CD4-positive, alpha-beta T cell treated with Interleukin-4 for 4 hours (primary cell): ENCODE measurements at regions not wholly inside any gene's neighbourhood (a gene's known extent, or its start where the extent isn't known, plus 50 kb on each side); places are given as distances from the start of the nearest gene placed in this dataset.
"Not testable (repeated sequence)": the region's sequence is repeated elsewhere in the genome, so short reads cannot be mapped to it uniquely, and the experiment has no call there.

Source experiments
- DNase-seq: peaks from one replicate; pipeline ENCODE4 v3.0.0-alpha.2; 2020

DNA sequence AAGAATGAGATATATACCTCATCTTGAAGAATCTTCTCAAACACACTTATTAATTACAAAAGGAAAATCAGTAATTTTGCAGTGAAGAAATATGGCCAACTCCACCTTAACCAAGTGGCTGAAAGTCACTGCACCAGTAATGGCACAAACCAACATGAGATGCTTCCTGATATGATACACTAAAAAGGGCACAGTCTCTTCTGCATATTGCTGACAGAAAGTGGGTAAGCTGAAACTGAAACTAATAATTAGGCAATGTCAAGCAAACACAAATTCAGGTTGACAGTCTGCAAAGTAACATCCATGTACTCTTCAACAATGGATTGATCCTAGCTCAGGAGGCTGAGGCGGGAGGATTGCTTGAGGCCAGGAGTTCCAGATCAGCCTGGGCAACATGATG lies 56.1 kb downstream of the ZNF22 start:
- DNase-seq = not testable (repeated sequence)

- DNase-seq = no peak
These were observed 57.9 kb downstream of the ZNF22 start for GRCh38 chr10:45058580-45058979.

- no peak for DNase-seq
These were observed 58.4 kb downstream of the ZNF22 start for GRCh38 chr10:45058992-45059561.

DNA sequence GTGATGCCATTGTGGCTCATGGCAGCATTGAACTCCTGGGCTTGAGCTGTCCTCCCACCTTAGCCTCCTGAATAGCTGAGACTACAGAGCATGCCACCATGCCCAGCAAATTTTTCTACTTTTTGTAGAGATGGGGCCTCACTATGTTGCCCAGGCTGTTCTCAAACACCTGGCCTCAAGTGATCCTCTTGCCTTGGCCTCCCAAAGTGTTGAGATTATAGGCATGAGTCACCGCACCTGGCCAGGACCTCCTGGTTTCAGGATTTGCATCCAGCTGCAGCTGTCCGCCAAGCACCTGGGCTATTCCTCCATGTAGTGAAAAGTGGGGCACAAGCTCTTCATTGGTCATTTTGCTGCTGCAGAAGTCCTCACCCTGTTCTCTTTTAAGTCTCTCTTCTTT lies 58.9 kb downstream of the ZNF22 start:
- no peak for DNase-seq

DNA sequence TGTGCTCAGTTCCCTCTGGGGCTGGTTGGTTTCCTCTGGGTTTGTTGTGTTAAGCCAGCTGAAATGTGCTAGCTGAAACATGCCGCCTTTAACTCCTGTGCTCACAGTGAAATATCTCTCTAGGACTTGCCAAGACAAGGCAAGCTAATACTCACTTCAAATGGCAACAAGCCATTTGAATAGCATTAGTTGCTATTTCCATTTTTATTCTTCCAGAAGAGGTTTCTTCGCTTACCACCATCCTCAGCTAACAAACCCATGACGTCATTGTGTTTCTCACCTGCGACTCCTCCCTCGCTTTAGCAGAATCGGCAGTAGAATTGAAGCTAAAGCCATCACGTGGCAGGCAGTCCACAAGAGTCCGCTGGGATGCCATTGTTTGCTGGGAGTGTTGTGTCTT lies 61.3 kb downstream of the ZNF22 start:
- DNase-seq = no peak

DNA sequence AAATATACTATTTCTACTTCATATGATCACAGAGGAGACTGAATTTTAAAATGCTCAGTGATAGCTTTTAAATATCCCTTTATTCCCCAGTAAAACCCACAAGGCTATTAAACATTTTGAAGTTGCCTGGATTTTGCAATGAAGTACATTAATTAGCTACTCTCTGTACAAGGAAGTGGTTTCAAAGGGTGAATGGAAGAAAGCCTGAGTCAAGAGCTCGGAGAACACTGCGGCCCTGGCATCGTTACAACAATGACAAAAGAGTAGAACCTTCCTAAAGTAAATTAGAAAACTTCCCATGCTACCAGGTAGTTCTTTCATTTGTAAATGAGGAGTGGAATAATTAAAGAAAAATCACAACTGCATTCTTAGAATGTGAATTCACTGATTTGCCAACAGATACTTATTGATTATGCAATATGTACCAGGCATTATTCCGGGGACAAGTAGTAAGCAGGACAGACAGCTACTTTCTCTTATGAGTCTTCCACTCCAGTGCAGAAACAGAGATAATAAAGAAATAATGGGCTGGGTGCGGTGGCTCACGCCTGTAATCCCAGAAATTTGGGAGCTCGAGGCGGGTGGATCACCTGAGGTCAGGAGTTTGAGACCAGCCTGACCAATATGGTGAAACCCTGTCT lies 63.0 kb downstream of the ZNF22 start:
- DNase-seq = no peak

DNA sequence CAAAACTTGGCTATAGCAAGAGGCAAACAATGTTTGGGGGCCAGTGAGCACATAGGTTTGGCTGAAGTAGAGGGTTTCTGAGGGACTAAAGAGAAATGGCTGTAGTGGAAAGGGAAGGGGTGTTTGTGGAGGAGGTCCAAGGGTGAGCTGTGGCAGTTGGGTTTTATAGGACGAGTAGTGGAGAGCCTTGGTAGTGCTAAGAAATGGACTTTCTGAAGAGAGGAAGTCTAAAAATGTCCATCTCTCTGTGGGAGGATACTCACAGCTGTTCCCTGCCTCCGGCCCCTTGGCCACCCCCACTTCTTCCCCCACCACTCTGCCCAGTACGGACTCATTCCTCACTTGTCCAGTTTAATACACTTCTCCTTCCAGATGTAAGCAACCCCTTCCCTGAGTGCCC lies 64.3 kb downstream of the ZNF22 start:
- no peak for DNase-seq

- no peak for DNase-seq
These were observed 70.5 kb downstream of the ZNF22 start for GRCh38 chr10:45071043-45071813.

DNA sequence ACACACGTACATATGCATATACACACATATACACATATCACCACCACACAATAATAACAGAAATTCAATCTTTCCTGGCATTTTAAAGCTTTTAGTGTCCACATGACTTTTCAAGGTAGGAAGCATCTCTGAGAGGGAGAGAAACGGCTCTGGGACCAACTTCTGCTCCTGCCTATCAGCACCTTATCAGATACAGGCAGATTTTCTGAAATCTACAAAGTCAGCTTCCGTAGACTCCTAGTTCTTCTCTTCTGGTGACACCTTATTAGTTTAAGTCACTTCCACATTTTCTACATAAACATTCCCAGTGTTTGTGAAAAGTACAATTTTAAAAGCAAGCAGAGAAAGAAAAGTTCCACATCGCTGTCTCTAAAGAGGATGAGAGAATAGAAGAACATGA lies 74.5 kb downstream of the ZNF22 start:
- DNase-seq = no peak

- DNase-seq = no peak
These were observed 75.2 kb downstream of the ZNF22 start for GRCh38 chr10:45075826-45076380.

GRCh38 chr10:45076891-45077290 lies 76.2 kb downstream of the ZNF22 start:
- DNase-seq = no peak

DNA sequence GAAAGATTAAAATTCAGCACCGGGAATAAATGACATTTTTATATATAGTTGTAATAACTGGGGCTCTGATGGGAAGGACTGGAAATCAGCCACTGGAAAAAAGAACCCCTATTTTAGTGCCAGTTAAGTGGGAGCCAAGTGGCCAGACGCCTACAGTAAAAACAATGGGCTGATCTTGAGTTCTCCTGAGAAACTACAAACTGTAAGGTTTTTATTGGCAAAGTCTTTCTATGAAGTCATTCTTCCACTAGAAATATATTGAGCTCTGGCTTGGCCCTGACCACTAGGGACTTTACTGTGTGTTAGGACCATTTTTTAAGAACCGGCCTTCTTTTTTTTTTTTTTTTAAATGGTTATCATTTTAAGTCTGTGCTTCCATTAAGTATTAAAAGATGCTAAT lies 79.6 kb downstream of the ZNF22 start:
- no peak for DNase-seq

GRCh38 chr10:45082176-45082575 lies 81.5 kb downstream of the ZNF22 start:
- no peak for DNase-seq

DNA sequence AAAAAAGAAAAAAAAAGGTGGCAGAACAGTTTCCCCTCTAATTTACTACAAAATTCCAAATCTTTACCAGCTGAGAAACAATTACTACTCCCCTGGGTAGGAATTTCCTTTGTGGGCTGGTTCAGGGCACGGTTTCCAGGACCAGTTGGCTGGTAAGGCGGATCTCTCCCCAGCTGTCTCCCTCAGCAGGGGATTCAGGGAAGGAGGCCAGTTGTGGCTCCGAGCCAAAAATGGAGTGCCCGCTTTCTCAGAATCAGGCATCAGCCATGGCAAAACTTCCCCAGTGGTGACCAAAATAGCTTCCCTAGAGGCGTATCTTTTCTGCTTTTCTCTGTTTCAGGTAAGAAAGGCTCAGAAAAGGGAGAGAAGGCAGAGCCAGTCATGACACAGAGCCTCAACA lies 91.2 kb downstream of the ZNF22 start:
- DNase-seq = no peak

DNA sequence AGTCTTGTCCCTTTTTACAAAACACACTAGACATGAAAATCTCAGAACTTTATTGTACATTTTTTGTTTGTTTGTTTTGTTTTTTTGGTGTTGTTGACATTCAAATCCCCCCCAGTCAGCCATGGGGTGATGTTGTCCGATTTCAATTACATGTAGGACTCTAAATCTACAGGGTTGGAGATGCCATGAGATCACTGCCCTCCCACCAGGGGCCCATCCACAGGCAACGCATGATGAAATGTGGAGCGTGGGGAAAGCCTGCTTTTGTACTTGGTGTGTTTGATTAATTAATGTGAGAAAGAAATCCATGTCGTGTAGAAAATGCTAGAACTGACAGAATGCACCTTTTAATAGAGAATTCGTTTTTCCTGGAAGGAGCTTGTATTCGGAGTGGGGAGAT lies 93.2 kb downstream of the ZNF22 start:
- DNase-seq = no peak

- DNase-seq = no peak
These were observed 94.6 kb downstream of the ZNF22 start for GRCh38 chr10:45095286-45095685.

DNA sequence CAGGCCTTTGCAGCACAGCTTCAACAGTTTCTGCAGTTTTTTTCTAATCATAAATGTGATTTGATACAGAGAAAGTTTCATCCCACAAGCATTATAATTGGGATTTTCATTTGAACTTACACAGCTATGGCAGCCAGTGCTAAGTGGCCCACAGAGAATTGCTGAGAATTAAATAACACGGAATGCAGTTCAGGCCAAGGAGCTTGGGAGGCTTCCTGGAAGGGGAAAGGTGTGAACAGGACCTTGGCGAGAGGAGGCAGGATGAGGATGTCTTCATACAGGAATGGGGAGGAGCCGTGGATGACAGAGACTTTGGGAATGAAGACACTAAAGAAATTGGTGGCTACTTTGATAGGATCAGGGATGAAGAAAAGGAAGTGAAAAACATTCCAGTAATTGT lies 95.3 kb downstream of the ZNF22 start:
- no peak for DNase-seq

DNA sequence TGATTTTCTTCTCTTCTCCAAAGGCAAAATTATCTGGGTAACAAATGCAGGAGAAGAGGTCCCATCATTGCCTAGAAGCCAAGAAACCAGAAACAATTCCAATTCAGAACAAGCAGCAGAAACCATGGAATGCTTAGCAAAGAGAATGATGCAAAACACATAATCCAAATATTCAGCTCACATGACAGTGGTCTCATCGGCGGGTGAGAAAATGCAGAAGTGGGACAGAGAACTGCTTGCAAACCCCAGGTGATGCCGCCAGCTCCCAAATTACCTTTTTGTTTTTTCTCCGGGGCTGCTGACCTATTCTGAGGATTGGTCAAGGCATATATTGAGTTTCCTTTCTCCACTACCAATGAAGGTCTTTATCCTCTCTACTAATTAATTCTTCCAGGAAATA lies 99.7 kb downstream of the ZNF22 start:
- no peak for DNase-seq

DNA sequence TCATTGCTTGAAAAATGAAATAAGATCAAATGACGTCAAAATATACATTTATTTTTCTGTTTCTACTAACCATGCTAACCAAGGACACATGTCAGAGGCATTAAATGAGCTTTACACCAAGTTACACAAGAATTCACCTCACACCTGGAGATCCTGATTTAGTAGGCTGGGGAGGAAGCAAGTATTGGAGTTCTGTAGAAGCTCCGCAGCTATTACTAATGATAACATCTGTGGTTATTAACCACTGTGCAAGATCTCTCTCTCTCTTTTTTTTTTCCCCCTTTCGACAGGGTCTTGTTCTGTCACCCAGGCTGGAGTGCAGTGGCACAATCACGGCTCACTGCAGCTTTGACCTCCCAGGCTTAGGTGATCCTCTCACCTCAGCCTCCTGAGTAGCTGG lies 104.0 kb downstream of the ZNF22 start:
- no peak for DNase-seq

DNA sequence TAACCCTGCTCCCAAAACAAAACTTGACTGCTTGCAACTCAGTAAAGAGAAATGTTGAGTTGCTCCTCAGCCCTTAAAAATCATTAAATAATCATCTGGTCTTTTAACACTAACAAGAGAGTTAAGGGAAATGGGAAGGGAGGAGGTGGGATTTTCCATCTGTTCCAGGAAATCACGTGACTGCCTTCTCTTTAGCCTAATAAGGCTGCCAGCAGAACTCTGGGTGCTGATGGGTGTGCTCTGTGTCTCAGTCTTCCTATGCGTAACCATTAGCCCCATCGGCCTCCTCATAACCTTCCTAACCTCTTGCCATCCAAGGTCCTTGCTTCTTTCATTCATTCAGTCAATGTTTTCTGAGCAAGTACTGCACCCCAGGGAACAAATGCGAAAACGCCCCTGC lies 104.6 kb downstream of the ZNF22 start:
- not testable (repeated sequence) for DNase-seq

DNA sequence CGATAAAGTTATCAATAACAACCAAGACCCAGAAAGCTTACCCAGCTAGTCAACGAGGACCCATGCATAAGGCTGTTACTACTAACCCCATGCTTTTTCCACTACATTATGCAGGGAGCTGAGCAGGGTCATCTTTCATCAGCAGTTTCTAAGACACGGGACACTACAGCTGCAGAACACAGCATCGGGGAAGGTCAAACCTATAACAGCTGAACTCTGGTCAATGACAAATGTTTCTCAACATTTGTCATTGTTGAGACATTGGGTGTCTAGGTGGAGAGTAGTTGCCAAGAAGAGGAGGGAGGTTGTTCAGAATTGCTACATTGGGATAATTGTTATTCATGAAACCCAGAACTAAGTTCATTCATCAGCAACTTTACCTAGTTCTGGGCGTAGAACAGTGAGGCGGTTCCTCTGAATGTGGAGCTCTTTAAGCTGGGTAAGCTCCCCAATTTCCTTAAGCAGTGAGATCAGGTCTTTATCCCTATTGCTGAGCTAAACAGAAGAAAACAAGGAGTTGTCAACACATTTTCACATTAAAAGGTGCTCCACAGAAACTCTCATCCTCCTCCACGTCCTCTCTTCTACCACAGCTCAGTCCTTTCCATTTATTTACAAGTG lies 105.6 kb downstream of the ZNF22 start:
- no peak for DNase-seq

DNA sequence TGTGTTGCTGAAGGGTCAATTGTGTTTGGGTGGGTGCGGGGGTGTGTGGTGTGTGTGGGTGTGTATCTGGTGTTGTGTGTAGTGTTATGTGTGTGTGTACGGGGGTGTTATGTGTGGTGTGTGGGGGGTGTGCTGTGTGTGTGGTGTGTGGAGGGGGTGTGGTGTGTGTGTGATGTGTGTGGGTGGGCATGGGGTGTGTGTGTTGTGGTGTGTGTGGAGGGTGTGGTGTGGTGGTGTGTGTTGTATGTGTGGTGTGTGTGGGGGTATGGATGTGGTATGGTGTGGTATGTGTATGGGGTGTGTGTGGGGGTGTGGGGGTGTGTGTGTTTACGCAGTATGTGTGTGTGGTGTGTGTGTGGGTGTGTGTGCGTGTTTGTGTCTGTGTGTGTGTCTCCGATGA lies 110.8 kb downstream of the ZNF22 start:
- no peak for DNase-seq

DNA sequence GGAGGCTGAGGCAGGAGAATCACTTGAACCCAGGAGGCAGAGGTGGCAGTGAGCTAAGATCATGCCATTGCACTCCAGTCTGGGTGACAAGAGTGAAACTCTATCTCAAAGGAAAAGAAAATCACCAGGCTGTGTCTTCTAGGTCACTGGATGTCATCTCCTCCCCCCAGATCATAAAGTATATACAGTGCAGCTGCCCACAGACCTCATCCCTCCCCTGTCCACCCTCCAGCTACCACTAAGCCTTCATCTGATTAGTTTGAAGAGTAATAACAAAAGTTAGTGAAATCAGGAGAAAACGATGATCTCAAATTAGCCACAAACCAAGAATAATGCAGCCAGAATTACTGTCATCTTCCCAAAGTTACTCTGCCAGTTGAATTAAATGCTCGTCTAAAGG lies 117.2 kb downstream of the ZNF22 start:
- DNase-seq = not testable (repeated sequence)

DNA sequence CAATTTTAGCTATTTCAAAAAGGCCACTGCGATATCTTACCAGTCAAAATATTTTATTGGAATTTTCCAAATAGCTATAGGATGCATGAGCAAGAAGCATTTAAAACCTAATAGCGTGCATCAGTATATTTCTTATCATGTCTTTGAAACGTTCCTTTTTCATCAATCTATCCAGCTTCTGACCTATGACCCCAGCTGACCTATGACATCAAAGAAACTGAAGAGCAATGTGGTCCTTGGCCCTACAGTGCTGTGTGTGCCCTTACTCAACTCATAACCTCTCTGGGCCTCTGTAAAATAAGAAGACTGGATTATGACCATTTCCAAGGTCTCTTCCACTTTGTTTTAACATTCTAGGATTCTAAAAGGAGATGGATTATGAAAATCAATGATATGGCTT lies 118.2 kb downstream of the ZNF22 start:
- no peak for DNase-seq
